ENCODE measurements at regions not wholly inside any gene's neighbourhood (a gene's known extent, or its start where the extent isn't known, plus 50 kb on each side); places are given as distances from the start of the nearest gene placed in this dataset.

DNA sequence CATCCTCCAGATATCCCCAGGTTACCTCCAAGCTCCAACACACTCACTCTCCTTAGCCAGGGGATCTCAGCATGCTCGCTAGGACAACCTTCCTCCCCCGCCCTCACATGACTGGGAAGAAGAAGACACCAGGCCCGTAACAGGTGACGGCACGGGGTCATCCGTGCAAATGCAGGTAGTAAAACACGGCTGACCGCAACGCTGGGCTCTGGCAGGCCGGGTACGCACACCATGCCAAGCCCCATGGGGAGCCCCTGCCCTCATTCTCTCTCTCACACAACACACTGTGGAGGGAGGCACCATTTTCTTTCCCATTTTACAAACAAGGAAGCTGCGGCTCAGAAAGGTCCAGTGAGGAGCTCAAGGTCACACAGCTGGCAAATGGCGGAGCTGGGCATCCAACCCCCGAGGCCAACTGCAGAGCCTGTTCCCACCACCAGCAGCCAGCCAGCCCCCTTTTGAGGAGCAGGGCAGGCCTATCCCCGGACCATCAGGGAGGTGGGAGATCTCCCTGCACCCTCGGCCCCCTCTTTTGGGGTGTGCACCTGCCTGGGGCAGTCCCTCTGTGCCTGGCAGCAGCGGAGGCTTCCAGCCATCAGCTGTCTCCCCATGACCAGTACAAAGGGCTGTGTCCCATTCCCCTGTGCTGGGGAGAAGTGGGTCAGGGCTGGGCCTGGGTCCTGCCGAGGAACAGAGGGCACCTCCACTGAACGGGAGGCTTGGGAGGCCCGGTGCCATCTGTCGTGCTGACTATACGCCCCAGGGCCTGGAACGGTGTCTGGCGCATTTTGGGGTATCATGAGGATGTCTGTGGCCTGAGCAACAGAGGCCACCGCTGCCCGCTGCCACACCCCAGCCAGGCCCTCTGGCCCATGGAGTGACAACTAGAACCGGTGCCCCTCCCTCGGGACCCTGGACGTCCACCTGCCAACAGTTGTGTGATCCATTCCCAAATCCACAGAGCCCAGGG, 280.9 kb downstream of the CTTN start:
- H3K4me1 ChIP-seq, result no peaks in the 10 kb centered on the region
- ATAC-seq (no peak), DNase-seq (peak; percentile 35)
- intact Hi-C loops (cut with DNase I), result no loop called here
- TF ChIP-seq, protein P1, sequence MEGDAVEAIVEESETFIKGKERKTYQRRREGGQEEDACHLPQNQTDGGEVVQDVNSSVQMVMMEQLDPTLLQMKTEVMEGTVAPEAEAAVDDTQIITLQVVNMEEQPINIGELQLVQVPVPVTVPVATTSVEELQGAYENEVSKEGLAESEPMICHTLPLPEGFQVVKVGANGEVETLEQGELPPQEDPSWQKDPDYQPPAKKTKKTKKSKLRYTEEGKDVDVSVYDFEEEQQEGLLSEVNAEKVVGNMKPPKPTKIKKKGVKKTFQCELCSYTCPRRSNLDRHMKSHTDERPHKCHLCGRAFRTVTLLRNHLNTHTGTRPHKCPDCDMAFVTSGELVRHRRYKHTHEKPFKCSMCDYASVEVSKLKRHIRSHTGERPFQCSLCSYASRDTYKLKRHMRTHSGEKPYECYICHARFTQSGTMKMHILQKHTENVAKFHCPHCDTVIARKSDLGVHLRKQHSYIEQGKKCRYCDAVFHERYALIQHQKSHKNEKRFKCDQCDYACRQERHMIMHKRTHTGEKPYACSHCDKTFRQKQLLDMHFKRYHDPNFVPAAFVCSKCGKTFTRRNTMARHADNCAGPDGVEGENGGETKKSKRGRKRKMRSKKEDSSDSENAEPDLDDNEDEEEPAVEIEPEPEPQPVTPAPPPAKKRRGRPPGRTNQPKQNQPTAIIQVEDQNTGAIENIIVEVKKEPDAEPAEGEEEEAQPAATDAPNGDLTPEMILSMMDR (IDR thresholded peaks at IDR 0.05), result no peak
- H3K27ac ChIP-seq, result no peak overlapping the region
- no peaks in the 10 kb centered on the region for H3K27me3 ChIP-seq (ENCODE audit: low read depth)
- H3K4me3 ChIP-seq, result no peak overlapping the region
- H3K9me3 ChIP-seq, result no peaks in the 10 kb centered on the region
- no peaks in the 10 kb centered on the region for H3K36me3 ChIP-seq

- no peaks in the 10 kb centered on the region for H3K9me3 ChIP-seq
- H3K4me1 ChIP-seq, result no peaks in the 10 kb centered on the region
- H3K27ac ChIP-seq, result no peak overlapping the region
- TF ChIP-seq, protein P1 (IDR thresholded peaks at IDR 0.05), result no peak
- intact Hi-C loops (cut with DNase I), result no loop called here
- H3K4me3 ChIP-seq, result no peak overlapping the region
- no peaks in the 10 kb centered on the region for H3K27me3 ChIP-seq (ENCODE audit: low read depth)
- ATAC-seq (no peak), DNase-seq (peak; percentile 41)
- no peaks in the 10 kb centered on the region for H3K36me3 ChIP-seq
Observed at GRCh38 chr11:70680781-70681281, 282.5 kb downstream of the CTTN start.

GRCh38 chr11:70682056-70682455, 283.7 kb downstream of the CTTN start:
- H3K27me3 ChIP-seq (ENCODE audit: low read depth), result no peaks in the 10 kb centered on the region
- no peaks in the 10 kb centered on the region for H3K36me3 ChIP-seq
- H3K4me3 ChIP-seq, result no peak overlapping the region
- no peaks in the 10 kb centered on the region for H3K9me3 ChIP-seq
- ATAC-seq (no peak), DNase-seq (peak; percentile 35)
- H3K27ac ChIP-seq, result no peak overlapping the region
- intact Hi-C loops (cut with DNase I), result no loop called here
- H3K4me1 ChIP-seq, result no peaks in the 10 kb centered on the region
- TF ChIP-seq, protein P1 (IDR thresholded peaks at IDR 0.05), result no peak

DNA sequence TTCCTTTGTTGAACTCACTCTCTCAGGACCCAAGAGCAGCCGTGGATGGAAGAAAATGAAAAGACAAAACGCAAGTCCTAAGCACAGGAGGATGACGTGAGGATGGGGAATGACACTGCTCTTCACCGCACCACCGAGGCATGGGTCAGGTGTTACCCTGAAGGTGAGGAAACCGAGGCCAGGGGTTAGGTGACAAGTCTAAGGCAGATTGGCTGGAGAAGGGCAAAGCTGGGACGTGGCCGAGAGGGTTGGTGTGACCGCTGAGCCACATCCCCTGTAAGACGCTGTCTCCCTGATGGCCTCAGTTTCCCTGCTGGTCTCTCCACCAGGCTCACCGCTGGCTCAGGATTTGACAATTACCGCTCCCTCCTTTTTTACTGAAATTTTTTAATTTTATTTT, 284.4 kb downstream of the CTTN start:
- ATAC-seq, result no peak
- intact Hi-C loops (cut with DNase I), result no loop called here

GRCh38 chr11:70687716-70688115, 289.4 kb downstream of the CTTN start:
- ATAC-seq, result peak; percentile 16 to 27
- TF ChIP-seq, protein P1 (IDR thresholded peaks at IDR 0.05), result no peak
- Histone ChIP-seq H3K4me3 (no peak overlapping the region), H3K27ac (no peak overlapping the region), H3K9me3 (no peaks in the 10 kb centered on the region), H3K27me3 (ENCODE audit: low read depth) (no peaks in the 10 kb centered on the region), H3K36me3 (no peaks in the 10 kb centered on the region), H3K4me1 (no peaks in the 10 kb centered on the region)
- intact Hi-C loops (cut with DNase I), result no loop called here
- DNase-seq, result peak; percentile 14

More for the DNA sequence above, 284.4 kb downstream of the CTTN start:
- no peak overlapping the region for H3K4me3 ChIP-seq
- H3K27me3 ChIP-seq (ENCODE audit: low read depth), result no peaks in the 10 kb centered on the region
- H3K27ac ChIP-seq, result no peak overlapping the region
- TF ChIP-seq, protein P1 (IDR thresholded peaks at IDR 0.05), result no peak
- no peaks in the 10 kb centered on the region for H3K36me3 ChIP-seq
- DNase-seq, result peak; percentile 23
- no peaks in the 10 kb centered on the region for H3K9me3 ChIP-seq
- no peaks in the 10 kb centered on the region for H3K4me1 ChIP-seq

Data from lower lobe of right lung (tissue), 2 donors.